GM12865 (cell line): ENCODE measurements at regions not wholly inside any gene's neighbourhood (a gene's known extent, or its start where the extent isn't known, plus 50 kb on each side); places are given as distances from the start of the nearest gene placed in this dataset.
"Not testable (repeated sequence)": the region's sequence is repeated elsewhere in the genome, so short reads cannot be mapped to it uniquely, and the experiment has no call there.

Source experiments
- DNase-seq: peaks from one replicate; pipeline ENCODE4 v3.0.0; 2010; ENCODE audit warnings: low read depth
- H3K4me3 ChIP-seq: 2 replicates; pipeline ENCODE4 v1.5.1; 2011; ENCODE audit warnings: mild to moderate bottlenecking, low read depth, low read length, control low read depth
- CTCF ChIP-seq: IDR thresholded peaks from 2 replicates; pipeline ENCODE4 v1.5.1; 2011; ENCODE audit warnings: low read length, control low read depth, low read depth, inconsistent platforms; ENCODE audit not compliant: insufficient read depth; ENCODE audit errors: missing control alignments

- TF ChIP-seq CTCF: no peak
- DNase-seq: no peak
- H3K4me3 ChIP-seq: no peak overlapping the region
These were observed 61.7 kb downstream of the KPNA2 start for GRCh38 chr17:68097161-68097805.

- not testable (repeated sequence) for H3K4me3 ChIP-seq, DNase-seq
These were observed 63.8 kb downstream of the KPNA2 start for GRCh38 chr17:68099341-68099753.

GRCh38 chr17:68100000-68100641 lies 64.6 kb downstream of the KPNA2 start:
- no peak for DNase-seq
- no peak for TF ChIP-seq CTCF
- no peak overlapping the region for H3K4me3 ChIP-seq

GRCh38 chr17:68101075-68101986 lies 65.8 kb downstream of the KPNA2 start:
- DNase-seq: peak; percentile 83
- peak overlapping the region; percentile 58 for H3K4me3 ChIP-seq
- no peak for TF ChIP-seq CTCF

GRCh38 chr17:68101987-68102314 lies 66.4 kb downstream of the KPNA2 start:
- DNase-seq: no peak
- no peak for TF ChIP-seq CTCF
- peak overlapping the region; percentile 58 for H3K4me3 ChIP-seq

- H3K4me3 ChIP-seq: peak overlapping the region; percentile 58
- peak; percentile 9 for DNase-seq
- TF ChIP-seq CTCF: no peak
These were observed 66.8 kb downstream of the KPNA2 start for GRCh38 chr17:68102318-68102758.

GRCh38 chr17:68103148-68103547 lies 67.6 kb downstream of the KPNA2 start:
- no peak overlapping the region for H3K4me3 ChIP-seq
- TF ChIP-seq CTCF: no peak
- no peak for DNase-seq
